Heart left ventricle (tissue), 16 donors: ENCODE measurements at regions not wholly inside any gene's neighbourhood (a gene's known extent, or its start where the extent isn't known, plus 50 kb on each side); places are given as distances from the start of the nearest gene placed in this dataset.

Experiments
- ATAC-seq, 4 donors: fragments of 200-7000 bp; cut with Tn5 transposase; one replicate each; pipeline ENCODE4 v1.9.1; 2020 to 2022; ENCODE audit warnings: moderate library complexity in 4 of 4, mild to moderate bottlenecking in 3 of 4, moderate number of reproducible peaks in 1 of 4
- DNase-seq, 5 donors: peaks; one replicate each; pipeline ENCODE4 v3.0.0-alpha.2; 2020
- H3K27ac ChIP-seq, 12 donors: fragments of 200-600 bp; sonication (generic) in 4 of 12; one replicate each; pipeline versions ENCODE4 v1.5.0 to v1.8.0; 2016 to 2022; ENCODE audit warnings: mild to moderate bottlenecking in 2 of 12
- H3K27me3 ChIP-seq, 9 donors: fragments of 200-600 bp; sonication (generic) in 2 of 9; one replicate each; pipeline versions ENCODE4 v1.5.1 to v1.8.0; 2016 to 2022; ENCODE audit warnings: mild to moderate bottlenecking in 3 of 9
- H3K36me3 ChIP-seq, 9 donors: fragments of 200-600 bp; sonication (generic) in 2 of 9; one replicate each; pipeline versions ENCODE4 v1.5.0 to v1.8.0; 2018 to 2022; ENCODE audit warnings: mild to moderate bottlenecking in 2 of 9
- H3K4me1 ChIP-seq, 12 donors: fragments of 200-600 bp; sonication (generic) in 4 of 12; one replicate each; pipeline versions ENCODE4 v1.5.0 to v1.8.0; 2016 to 2022; ENCODE audit warnings: mild to moderate bottlenecking in 3 of 12
- H3K4me3 ChIP-seq, 12 donors: fragments of 200-600 bp; sonication (generic) in 4 of 12; one replicate each; pipeline versions ENCODE4 v1.5.0 to v1.8.0; 2017 to 2022; ENCODE audit warnings: mild to moderate bottlenecking in 9 of 12, moderate library complexity in 4 of 12
- H3K9me3 ChIP-seq, 12 donors: fragments of 200-600 bp; sonication (generic) in 4 of 12; one replicate each; pipeline versions ENCODE4 v1.5.0 to v1.8.0; 2016 to 2022; ENCODE audit warnings: mild to moderate bottlenecking in 1 of 12
- POLR2A ChIP-seq, 2 donors: fragments of 450-650 bp; IDR thresholded peaks; one replicate each; pipeline ENCODE4 v1.6.1; 2017; ENCODE audit warnings: antibody characterized with exemption in 2 of 2, mild to moderate bottlenecking in 2 of 2, moderate library complexity in 2 of 2
- WGBS, 4 donors: extraction: QIAGEN DNeasy Blood & Tissue Kit in 2 of 4; methylation state at CpG; one replicate each; pipeline versions ENCODE4 v1.1.5 to v1.1.7; 2013 to 2018; 5-methylcytosine and 5-hydroxymethylcytosine counted together
- intact Hi-C, 10 donors: fragments of 100-400 bp; cut with DNase I; formaldehyde crosslinking; loops; one replicate each; pipeline versions ENCODE4 v1.11.1 to v1.14.2; 2022
- TF ChIP-seq, protein P1 (sequence below), 12 donors: fragments of 200-600 bp; sonication (generic) in 4 of 12; IDR thresholded peaks; one replicate each; pipeline versions ENCODE4 v1.5.0 to v1.8.0; 2018 to 2022; ENCODE audit warnings: antibody characterized with exemption in 12 of 12, mild to moderate bottlenecking in 5 of 12
- donor health status: ischemic (EF 13 %, LVEDD 7.1; RV severe dilation, severe dysfunction).
- donor health status: healthy with polysubstance abuse.
- donor health status: DM: no; HTN: yes; CAD: no.
- donor health status: DM: no; HTN: no; CAD: no.
- donor health status: ischemic (EF 25% LVEDD 6.9; RV normal size, moderate dysfunction).
- donor health status: ischemic (EF 25% LVEDD 5.7; RV mildly dilated, moderate dysfunction).
- donor health status: healthy.
- donor health status: DM: yes; HTN: yes; CAD: no.
- donor health status: ischemic (EF 35%, LVEDD 5.7; RV mildly dilated, moderate dysfunction).
- donor health status: nonischemic (EF 11% LVEDD 7.7; RV severe dilation, severe dysfunction).
- donor health status: DM: yes; HTN: yes; CAD: no.
- donor health status: PGD.
- donor health status: ischemic (EF 29% LVEDD 5.4; RV normal size, mild dysfunction).
- donor health status: nonischemic (EF 23%, LVEDD 6.1; RV moderate dilation, normal function).

DNA sequence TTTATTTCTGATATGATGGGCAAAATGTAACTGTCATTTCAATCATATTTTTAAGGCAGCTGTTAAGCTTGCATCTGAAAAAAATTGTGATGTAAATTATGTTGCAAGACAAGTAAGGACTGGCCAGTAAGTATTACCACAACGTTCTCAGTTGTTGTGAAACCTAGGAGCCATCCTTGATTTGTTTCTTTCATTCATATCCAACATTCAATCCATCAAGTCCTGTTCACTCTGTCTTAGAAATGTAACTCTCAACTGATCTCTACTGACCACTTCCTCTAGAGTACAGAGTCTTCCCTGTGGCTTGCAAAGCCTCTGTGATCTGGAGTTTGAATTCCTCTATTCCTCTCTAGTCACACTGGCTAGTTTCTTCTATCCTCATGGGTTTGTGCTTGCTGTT, 161.4 kb upstream of the MAD2L1 start:
- WGBS, 4 donors, result 55 to 72% (median 68%) methylated on average over 1 of the region's 1 CpG
- H3K4me1 ChIP-seq, result no peaks in the 10 kb centered on the region
- no peak for TF ChIP-seq POLR2A (IDR thresholded peaks at IDR 0.05)
- TF ChIP-seq, protein P1, sequence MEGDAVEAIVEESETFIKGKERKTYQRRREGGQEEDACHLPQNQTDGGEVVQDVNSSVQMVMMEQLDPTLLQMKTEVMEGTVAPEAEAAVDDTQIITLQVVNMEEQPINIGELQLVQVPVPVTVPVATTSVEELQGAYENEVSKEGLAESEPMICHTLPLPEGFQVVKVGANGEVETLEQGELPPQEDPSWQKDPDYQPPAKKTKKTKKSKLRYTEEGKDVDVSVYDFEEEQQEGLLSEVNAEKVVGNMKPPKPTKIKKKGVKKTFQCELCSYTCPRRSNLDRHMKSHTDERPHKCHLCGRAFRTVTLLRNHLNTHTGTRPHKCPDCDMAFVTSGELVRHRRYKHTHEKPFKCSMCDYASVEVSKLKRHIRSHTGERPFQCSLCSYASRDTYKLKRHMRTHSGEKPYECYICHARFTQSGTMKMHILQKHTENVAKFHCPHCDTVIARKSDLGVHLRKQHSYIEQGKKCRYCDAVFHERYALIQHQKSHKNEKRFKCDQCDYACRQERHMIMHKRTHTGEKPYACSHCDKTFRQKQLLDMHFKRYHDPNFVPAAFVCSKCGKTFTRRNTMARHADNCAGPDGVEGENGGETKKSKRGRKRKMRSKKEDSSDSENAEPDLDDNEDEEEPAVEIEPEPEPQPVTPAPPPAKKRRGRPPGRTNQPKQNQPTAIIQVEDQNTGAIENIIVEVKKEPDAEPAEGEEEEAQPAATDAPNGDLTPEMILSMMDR (IDR thresholded peaks at IDR 0.05), result no peak
- ATAC-seq (no peak), DNase-seq (no peak)
- H3K27ac ChIP-seq, result no peak overlapping the region
- H3K27me3 ChIP-seq, result no peaks in the 10 kb centered on the region
- intact Hi-C loops, result no loop called here
- no peaks in the 10 kb centered on the region for H3K9me3 ChIP-seq
- H3K4me3 ChIP-seq, result no peak overlapping the region
- no peaks in the 10 kb centered on the region for H3K36me3 ChIP-seq

DNA sequence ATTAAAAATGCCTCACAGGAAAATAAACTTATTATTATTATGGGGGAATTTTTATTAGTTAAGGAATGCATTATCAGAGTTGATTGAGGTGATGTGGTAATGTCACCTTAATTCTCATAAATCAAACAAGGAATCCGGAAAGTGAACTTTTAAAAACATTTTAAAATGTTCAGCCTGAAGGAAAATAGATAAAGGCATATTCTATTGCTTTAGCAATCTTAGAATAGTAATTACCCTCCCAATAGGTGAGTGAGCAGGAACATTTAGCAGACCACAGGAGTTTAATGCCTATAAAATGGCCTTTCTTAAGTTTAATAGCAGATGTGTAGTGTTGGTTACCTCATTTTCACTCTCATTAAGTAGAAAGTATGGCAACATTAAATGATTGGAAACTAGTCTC, 160.9 kb upstream of the MAD2L1 start:
- no peak for TF ChIP-seq POLR2A (IDR thresholded peaks at IDR 0.05)
- TF ChIP-seq, protein P1 (IDR thresholded peaks at IDR 0.05), result no peak
- Histone ChIP-seq H3K27ac (no peak overlapping the region), H3K4me3 (no peak overlapping the region), H3K9me3 (no peaks in the 10 kb centered on the region), H3K36me3 (no peaks in the 10 kb centered on the region), H3K27me3 (no peaks in the 10 kb centered on the region), H3K4me1 (no peaks in the 10 kb centered on the region)
- intact Hi-C loops, result no loop called here
- WGBS, 4 donors, result 65 to 81% (median 73%) methylated on average over 1 of the region's 1 CpG
- DNase-seq (no peak), ATAC-seq (no peak)

DNA sequence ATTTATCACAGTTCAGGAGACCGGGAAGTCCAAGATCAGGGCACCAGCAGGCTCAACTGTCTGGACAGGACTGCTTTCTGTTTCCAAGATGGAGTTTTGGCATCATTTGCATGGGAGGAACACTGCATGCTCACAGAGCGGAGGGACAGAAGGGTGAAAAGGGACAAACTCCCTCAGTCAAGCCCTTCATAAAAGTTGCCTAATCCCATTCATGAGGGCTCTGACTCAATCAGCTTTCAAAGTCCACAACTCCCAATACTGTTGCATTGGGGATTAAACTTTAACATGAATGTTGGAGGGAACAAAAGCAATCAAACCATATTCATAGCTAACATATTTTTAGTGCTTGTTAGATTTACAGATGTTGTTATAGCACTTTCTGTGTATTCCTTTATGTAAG, 158.9 kb upstream of the MAD2L1 start:
- no peak for ATAC-seq
- intact Hi-C loops, result no loop called here
- no peaks in the 10 kb centered on the region for H3K27me3 ChIP-seq
- H3K4me1 ChIP-seq, result no peaks in the 10 kb centered on the region
- H3K27ac ChIP-seq, result no peak overlapping the region
- 82 to 91% (median 90%) methylated on average over 2 of the region's 2 CpGs for WGBS, 4 donors
- no peak for TF ChIP-seq POLR2A (IDR thresholded peaks at IDR 0.05)
- TF ChIP-seq, protein P1 (IDR thresholded peaks at IDR 0.05), result no peak
- no peaks in the 10 kb centered on the region for H3K36me3 ChIP-seq
- no peak for DNase-seq
- peaks cover 0 to 3% (median 0%) of the 10 kb centered on the region in 12 donors for H3K9me3 ChIP-seq
- H3K4me3 ChIP-seq, result no peak overlapping the region

DNA sequence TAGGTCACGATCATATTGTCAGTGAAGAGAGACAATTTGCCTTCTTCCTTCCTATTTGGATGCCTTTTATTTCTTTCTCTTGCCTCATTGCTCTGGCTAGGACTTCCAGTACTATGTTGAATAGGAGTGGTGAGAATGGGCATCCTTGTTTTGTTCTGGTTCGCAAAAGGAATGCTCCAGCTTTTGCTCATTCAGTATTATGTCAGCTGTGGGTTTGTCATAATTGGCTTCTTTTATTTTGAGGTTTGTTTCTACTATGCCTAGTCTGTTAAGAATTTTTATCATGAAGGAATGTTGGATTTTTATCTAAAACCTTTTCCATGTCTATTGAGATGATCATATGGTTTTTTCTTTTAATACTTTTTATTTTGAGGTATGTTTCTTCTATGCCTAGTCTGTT, 152.3 kb upstream of the MAD2L1 start:
- Histone ChIP-seq H3K4me3 (no peak overlapping the region), H3K4me1 (no peaks in the 10 kb centered on the region), H3K27ac (no peak overlapping the region), H3K36me3 (no peaks in the 10 kb centered on the region), H3K27me3 (no peaks in the 10 kb centered on the region), H3K9me3 (peaks cover 0 to 10% (median 4%) of the 10 kb centered on the region in 12 donors)
- TF ChIP-seq, protein P1 (IDR thresholded peaks at IDR 0.05), result no peak
- no peak for TF ChIP-seq POLR2A (IDR thresholded peaks at IDR 0.05)
- DNase-seq (no peak), ATAC-seq (no peak)
- 43 to 83% (median 61%) methylated on average over 2 of the region's 2 CpGs for WGBS, 4 donors
- intact Hi-C loops, result no loop called here
